ENCODE measurements at regions not wholly inside any gene's neighbourhood (a gene's known extent, or its start where the extent isn't known, plus 50 kb on each side); places are given as distances from the start of the nearest gene placed in this dataset.

GRCh38 chr12:67586951-67587350 is 61.6 kb upstream of the DYRK2 start (continued):
- no peak for TF ChIP-seq BACH1 (IDR thresholded peaks at IDR 0.05; ENCODE audit: borderline replicate concordance)

- ChIA-PET SMC1A (ENCODE audit: uncharacterized antibody, unreplicated experiment) (interaction anchor here (0.6 to 0.8 kb wide), 2 partner anchors 29 to 143 kb away, joined by 3 read pairs; no protein-coding TSS in a partner anchor), RAD21 (ENCODE audit: unreplicated experiment) (no interaction called here), POLR2A (no interaction called here), CTCF (no interaction called here)
- no TSS peak for BruUV-seq (replicated peaks)
- TF ChIP-seq CREB1 (IDR thresholded peaks at IDR 0.05; ENCODE audit: low read depth) (no peak), IRF4 (IDR thresholded peaks at IDR 0.05; ENCODE audit: low read depth, low read length) (no peak)
- Histone ChIP-seq H3K4me2 (ENCODE audit: control insufficient read depth, insufficient read depth) (no peak overlapping the region), H4K20me1 (ENCODE audit: control insufficient read depth, insufficient read depth) (no peaks in the 10 kb centered on the region), H3K4me3 (no peak overlapping the region), H3K27ac (ENCODE audit: control insufficient read depth, insufficient read depth) (no peak overlapping the region), H2AFZ (ENCODE audit: control insufficient read depth, low read depth, low read length) (no peak overlapping the region), H3K9ac (ENCODE audit: control insufficient read depth, insufficient read depth, low read length) (no peak overlapping the region), H3K79me2 (ENCODE audit: control insufficient read depth, insufficient read depth, low read length) (no peaks in the 10 kb centered on the region), H3K9me3 (replicated peaks; ENCODE audit: control insufficient read depth, insufficient read depth, low read length) (no peaks in the 10 kb centered on the region), H3K4me1 (ENCODE audit: control insufficient read depth, insufficient read depth, low read length) (no peaks in the 10 kb centered on the region), H3K27me3 (replicated peaks in 1 of 2; ENCODE audit: control insufficient read depth in 2 of 2, insufficient read depth in 2 of 2, low read length in 1 of 2) (no peaks in the 10 kb centered on the region), H3K36me3 (ENCODE audit: control insufficient read depth in 2 of 2, insufficient read depth in 2 of 2, low read length in 1 of 2) (no peaks in the 10 kb centered on the region)
- ATAC-seq: no peak
- intact Hi-C loops (cut with micrococcal nuclease; ENCODE audit: unreplicated experiment) (no loop called here), in situ Hi-C loops (cut with MboI) (no loop called here)
- FAIRE-seq: no peak
- 85% methylated on average over 3 of the region's 3 CpGs for WGBS (ENCODE audit: insufficient coverage, insufficient replicate concordance, low lambda C conversion rate, missing lambda C conversion rate)
- DNase-seq (ENCODE audit: low read depth, low spot score): no peak
Measured at GRCh38 chr12:67589078-67589477, 59.5 kb upstream of the DYRK2 start.

DNA sequence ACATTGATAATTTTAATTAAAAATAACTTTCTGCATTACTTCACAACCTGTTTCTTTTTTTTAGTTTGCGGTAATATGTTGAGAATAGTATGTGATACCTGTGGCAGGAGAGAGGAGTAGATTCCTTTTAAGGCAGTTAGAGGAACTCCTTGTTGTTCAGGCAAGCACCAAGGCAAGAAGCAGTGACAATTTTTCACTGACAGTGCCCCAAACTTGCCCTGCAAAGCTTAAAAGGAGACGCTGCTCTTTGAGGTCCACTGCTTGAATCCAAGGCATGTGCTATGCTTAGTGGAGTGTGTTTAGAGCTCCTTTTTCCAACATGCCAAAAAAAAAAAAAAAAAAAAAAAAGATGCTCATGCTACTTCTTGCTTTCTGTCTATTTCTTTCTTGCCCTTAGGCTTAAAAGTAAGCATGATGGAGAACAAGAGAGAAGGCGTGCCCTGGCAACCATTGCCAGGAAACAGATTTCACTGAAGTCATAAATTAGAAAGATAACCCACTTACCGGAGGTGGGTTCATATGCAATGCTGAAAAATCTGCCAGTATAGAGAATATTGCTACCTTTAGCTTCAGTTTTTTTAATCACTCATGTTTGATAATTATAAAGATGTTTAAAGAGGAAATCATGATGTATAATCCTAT is 58.3 kb upstream of the DYRK2 start:
- ATAC-seq: no peak
- Histone ChIP-seq H3K4me1 (ENCODE audit: control insufficient read depth, insufficient read depth, low read length) (no peaks in the 10 kb centered on the region), H3K27me3 (replicated peaks in 1 of 2; ENCODE audit: control insufficient read depth in 2 of 2, insufficient read depth in 2 of 2, low read length in 1 of 2) (no peaks in the 10 kb centered on the region), H3K9ac (ENCODE audit: control insufficient read depth, insufficient read depth, low read length) (no peak overlapping the region), H3K27ac (ENCODE audit: control insufficient read depth, insufficient read depth) (no peak overlapping the region), H4K20me1 (ENCODE audit: control insufficient read depth, insufficient read depth) (no peaks in the 10 kb centered on the region), H3K4me2 (ENCODE audit: control insufficient read depth, insufficient read depth) (no peak overlapping the region), H3K79me2 (ENCODE audit: control insufficient read depth, insufficient read depth, low read length) (no peaks in the 10 kb centered on the region), H3K9me3 (replicated peaks; ENCODE audit: control insufficient read depth, insufficient read depth, low read length) (no peaks in the 10 kb centered on the region), H2AFZ (ENCODE audit: control insufficient read depth, low read depth, low read length) (no peak overlapping the region), H3K36me3 (ENCODE audit: control insufficient read depth in 2 of 2, insufficient read depth in 2 of 2, low read length in 1 of 2) (no peaks in the 10 kb centered on the region), H3K4me3 (no peak overlapping the region)
- ChIA-PET SMC1A (ENCODE audit: uncharacterized antibody, unreplicated experiment) (interaction anchor here (1.6 kb wide), 1 partner anchor 9 kb away, joined by 4 read pairs; no protein-coding TSS in a partner anchor), POLR2A (interaction anchor here (0.6 kb wide), 2 partner anchors 10 to 130 kb away, joined by 3 to 4 read pairs; no protein-coding TSS in a partner anchor), RAD21 (ENCODE audit: unreplicated experiment) (no interaction called here), CTCF (no interaction called here)
- in situ Hi-C loops (cut with MboI): no loop called here
- intact Hi-C loops (cut with micrococcal nuclease; ENCODE audit: unreplicated experiment): no loop called here
- no peak for FAIRE-seq
- no peak for DNase-seq (ENCODE audit: low read depth, low spot score)
- no TSS peak for BruUV-seq (replicated peaks)
- WGBS (ENCODE audit: insufficient coverage, insufficient replicate concordance, low lambda C conversion rate, missing lambda C conversion rate): 60% methylated on average over 4 of the region's 4 CpGs
- TF ChIP-seq CREB1 (IDR thresholded peaks at IDR 0.05; ENCODE audit: low read depth) (no peak), SMC3 (IDR thresholded peaks at IDR 0.05; ENCODE audit: borderline replicate concordance, low read length) (no peak), HSF1 (IDR thresholded peaks at IDR 0.05; ENCODE audit: low read depth, low read length) (no peak), FOXM1 (IDR thresholded peaks at IDR 0.05; ENCODE audit: low read depth, low read length) (no peak), PAX8 (IDR thresholded peaks at IDR 0.05) (no peak), NFXL1 (IDR thresholded peaks at IDR 0.05; ENCODE audit: borderline replicate concordance) (no peak), DPF2 (IDR thresholded peaks at IDR 0.05) (no peak), ZNF384 (IDR thresholded peaks at IDR 0.05; ENCODE audit: borderline replicate concordance, low read depth, low read length) (no peak), JUNB (IDR thresholded peaks at IDR 0.05) (no peak), ZNF207 (IDR thresholded peaks at IDR 0.05; ENCODE audit: borderline replicate concordance) (no peak)
- TF ChIP-seq, protein P1, sequence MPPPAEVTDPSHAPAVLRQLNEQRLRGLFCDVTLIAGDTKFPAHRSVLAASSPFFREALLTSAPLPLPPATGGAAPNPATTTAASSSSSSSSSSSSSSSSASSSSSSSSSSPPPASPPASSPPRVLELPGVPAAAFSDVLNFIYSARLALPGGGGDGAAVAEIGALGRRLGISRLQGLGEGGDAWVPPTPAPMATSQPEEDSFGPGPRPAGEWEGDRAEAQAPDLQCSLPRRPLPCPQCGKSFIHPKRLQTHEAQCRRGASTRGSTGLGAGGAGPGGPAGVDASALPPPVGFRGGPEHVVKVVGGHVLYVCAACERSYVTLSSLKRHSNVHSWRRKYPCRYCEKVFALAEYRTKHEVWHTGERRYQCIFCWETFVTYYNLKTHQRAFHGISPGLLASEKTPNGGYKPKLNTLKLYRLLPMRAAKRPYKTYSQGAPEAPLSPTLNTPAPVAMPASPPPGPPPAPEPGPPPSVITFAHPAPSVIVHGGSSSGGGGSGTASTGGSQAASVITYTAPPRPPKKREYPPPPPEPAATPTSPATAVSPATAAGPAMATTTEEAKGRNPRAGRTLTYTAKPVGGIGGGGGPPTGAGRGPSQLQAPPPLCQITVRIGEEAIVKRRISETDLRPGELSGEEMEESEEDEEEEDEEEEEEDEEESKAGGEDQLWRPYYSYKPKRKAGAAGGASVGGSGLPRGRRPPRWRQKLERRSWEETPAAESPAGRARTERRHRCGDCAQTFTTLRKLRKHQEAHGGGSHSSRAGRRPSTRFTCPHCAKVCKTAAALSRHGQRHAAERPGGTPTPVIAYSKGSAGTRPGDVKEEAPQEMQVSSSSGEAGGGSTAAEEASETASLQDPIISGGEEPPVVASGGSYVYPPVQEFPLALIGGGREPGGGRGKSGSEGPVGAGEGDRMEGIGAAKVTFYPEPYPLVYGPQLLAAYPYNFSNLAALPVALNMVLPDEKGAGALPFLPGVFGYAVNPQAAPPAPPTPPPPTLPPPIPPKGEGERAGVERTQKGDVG (CRISPR knock-in tag; IDR thresholded peaks at IDR 0.05): no peak

All from GM12878 (cell line).